Activated naive CD8-positive, alpha-beta T cell treated with anti-CD3 and anti-CD28 coated beads for 36 hours (primary cell): ENCODE measurements at regions not wholly inside any gene's neighbourhood (a gene's known extent, or its start where the extent isn't known, plus 50 kb on each side); places are given as distances from the start of the nearest gene placed in this dataset.

Source experiments
- DNase-seq: peaks from one replicate; pipeline ENCODE4 v3.0.0; 2021
- H3K27ac Mint-ChIP-seq: one replicate; pipeline ENCODE4 v1.8.0; 2022; ENCODE audit warnings: mild to moderate bottlenecking, moderate library complexity, mixed read lengths
- H3K27me3 Mint-ChIP-seq: one replicate; pipeline ENCODE4 v1.8.0; 2022; ENCODE audit warnings: mild to moderate bottlenecking, mixed read lengths
- H3K36me3 Mint-ChIP-seq: one replicate; pipeline ENCODE4 v1.8.0; 2021; ENCODE audit warnings: mild to moderate bottlenecking, mixed read lengths
- H3K4me1 Mint-ChIP-seq: one replicate; pipeline ENCODE4 v1.8.0; 2021; ENCODE audit warnings: mixed read lengths
- H3K4me3 Mint-ChIP-seq: one replicate; pipeline ENCODE4 v1.8.0; 2022; ENCODE audit warnings: mild to moderate bottlenecking, moderate library complexity, mixed read lengths
- H3K9me3 Mint-ChIP-seq: one replicate; pipeline ENCODE4 v1.8.0; 2022; ENCODE audit warnings: mixed read lengths

DNA sequence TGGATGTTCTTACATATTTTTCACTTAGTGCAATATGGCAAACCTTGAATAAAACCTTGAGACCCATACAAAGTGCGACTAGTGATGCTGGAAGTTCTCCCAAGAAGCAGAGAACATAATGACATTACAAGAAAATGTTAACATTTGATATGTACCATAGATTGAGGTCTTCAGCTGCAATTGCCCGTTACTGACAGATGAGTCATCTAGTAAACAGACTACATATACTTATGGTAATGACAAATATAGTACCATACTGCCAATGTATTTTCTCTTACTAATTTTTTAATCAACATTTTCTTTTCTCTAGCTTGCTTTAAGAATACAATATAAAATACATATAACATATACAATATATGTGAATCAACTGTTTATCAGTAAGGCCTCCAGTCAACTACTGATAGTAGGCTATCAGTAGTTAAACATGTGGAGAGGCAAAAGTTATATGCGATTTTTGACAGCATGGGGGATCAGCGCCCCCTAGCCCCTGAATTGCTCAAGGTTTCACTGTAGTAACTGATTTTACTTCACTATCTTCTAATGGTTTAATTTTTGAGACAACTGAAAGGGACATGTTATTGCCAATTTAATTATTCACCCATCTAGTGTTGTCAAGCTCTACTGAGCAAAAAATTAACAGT is 166.7 kb upstream of the ADGRB3 start:
- Mint-ChIP-seq H3K27ac (no peak overlapping the region), H3K9me3 (no peaks in the 10 kb centered on the region)
- DNase-seq, result no peak

GRCh38 chr6:68458447-68458846 is 176.6 kb upstream of the ADGRB3 start:
- H3K27ac Mint-ChIP-seq, result no peak overlapping the region
- no peaks in the 10 kb centered on the region for H3K36me3 Mint-ChIP-seq
- no peak overlapping the region for H3K4me3 Mint-ChIP-seq
- no peaks in the 10 kb centered on the region for H3K27me3 Mint-ChIP-seq
- DNase-seq, result no peak
- H3K9me3 Mint-ChIP-seq, result peaks cover 4% of the 10 kb centered on the region
- H3K4me1 Mint-ChIP-seq, result no peaks in the 10 kb centered on the region

More for the DNA sequence above, 166.7 kb upstream of the ADGRB3 start:
- Mint-ChIP-seq H3K36me3 (no peaks in the 10 kb centered on the region), H3K27me3 (no peaks in the 10 kb centered on the region), H3K4me1 (no peaks in the 10 kb centered on the region), H3K4me3 (no peak overlapping the region)

DNA sequence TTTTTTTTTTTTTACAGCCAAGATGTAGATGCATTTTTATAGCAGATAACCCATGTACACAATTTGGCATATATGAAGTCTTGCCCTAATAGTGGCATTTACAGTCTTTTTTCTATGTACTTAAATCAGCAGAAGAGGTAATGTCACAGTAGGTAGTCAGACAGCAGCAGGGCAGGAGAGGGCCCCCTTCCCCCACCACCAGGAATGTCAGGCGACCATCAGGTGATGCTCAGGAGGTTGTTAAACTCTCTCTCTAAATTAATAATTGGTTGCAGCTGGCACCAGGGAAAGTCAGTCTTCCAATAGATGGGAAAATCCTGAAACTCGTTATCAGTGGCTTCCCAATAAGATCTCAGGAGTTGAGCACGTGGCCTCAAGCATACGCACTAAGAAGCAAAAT is 188.0 kb upstream of the ADGRB3 start:
- H3K4me1 Mint-ChIP-seq, result no peaks in the 10 kb centered on the region
- no peaks in the 10 kb centered on the region for H3K36me3 Mint-ChIP-seq
- peaks cover 4% of the 10 kb centered on the region for H3K9me3 Mint-ChIP-seq
- no peak for DNase-seq
- no peaks in the 10 kb centered on the region for H3K27me3 Mint-ChIP-seq
- no peak overlapping the region for H3K27ac Mint-ChIP-seq
- H3K4me3 Mint-ChIP-seq, result no peak overlapping the region

DNA sequence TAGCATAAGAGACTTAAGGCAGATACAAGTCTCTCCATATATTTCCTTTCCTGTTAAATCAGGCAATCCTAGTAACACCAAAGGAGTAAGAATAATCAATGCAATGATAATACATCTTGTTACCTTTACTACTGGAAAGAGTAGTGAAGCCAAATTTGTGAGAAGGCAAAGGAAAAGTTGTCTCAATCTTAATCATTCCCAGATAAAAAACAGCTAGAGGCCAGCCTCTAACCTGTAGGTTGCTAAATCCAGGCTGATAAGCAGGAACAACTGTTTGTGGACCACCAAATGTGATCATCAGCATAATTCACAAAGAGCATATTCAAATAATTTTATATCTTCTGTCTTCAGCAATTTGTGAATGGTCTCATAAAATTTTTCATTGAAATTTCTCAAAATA is 189.2 kb upstream of the ADGRB3 start:
- Mint-ChIP-seq H3K4me1 (no peaks in the 10 kb centered on the region), H3K4me3 (no peak overlapping the region), H3K27me3 (no peaks in the 10 kb centered on the region), H3K36me3 (no peaks in the 10 kb centered on the region), H3K9me3 (no peaks in the 10 kb centered on the region), H3K27ac (no peak overlapping the region)
- DNase-seq, result no peak

GRCh38 chr6:68443704-68444103 is 191.4 kb upstream of the ADGRB3 start:
- no peaks in the 10 kb centered on the region for H3K9me3 Mint-ChIP-seq
- DNase-seq, result no peak
- H3K4me1 Mint-ChIP-seq, result no peaks in the 10 kb centered on the region
- H3K36me3 Mint-ChIP-seq, result no peaks in the 10 kb centered on the region
- H3K4me3 Mint-ChIP-seq, result no peak overlapping the region
- H3K27me3 Mint-ChIP-seq, result no peaks in the 10 kb centered on the region
- H3K27ac Mint-ChIP-seq, result no peak overlapping the region

GRCh38 chr6:68427630-68428029 is 207.5 kb upstream of the ADGRB3 start:
- no peak for DNase-seq
- H3K4me3 Mint-ChIP-seq, result no peak overlapping the region
- H3K36me3 Mint-ChIP-seq, result no peaks in the 10 kb centered on the region
- no peak overlapping the region for H3K27ac Mint-ChIP-seq
- H3K4me1 Mint-ChIP-seq, result no peaks in the 10 kb centered on the region
- no peaks in the 10 kb centered on the region for H3K27me3 Mint-ChIP-seq
- H3K9me3 Mint-ChIP-seq, result peaks cover 3% of the 10 kb centered on the region

GRCh38 chr6:68410021-68410420 is 225.1 kb upstream of the ADGRB3 start:
- Mint-ChIP-seq H3K27ac (no peak overlapping the region), H3K36me3 (no peaks in the 10 kb centered on the region), H3K4me3 (no peak overlapping the region), H3K9me3 (no peaks in the 10 kb centered on the region), H3K27me3 (no peaks in the 10 kb centered on the region), H3K4me1 (no peaks in the 10 kb centered on the region)
- no peak for DNase-seq

DNA sequence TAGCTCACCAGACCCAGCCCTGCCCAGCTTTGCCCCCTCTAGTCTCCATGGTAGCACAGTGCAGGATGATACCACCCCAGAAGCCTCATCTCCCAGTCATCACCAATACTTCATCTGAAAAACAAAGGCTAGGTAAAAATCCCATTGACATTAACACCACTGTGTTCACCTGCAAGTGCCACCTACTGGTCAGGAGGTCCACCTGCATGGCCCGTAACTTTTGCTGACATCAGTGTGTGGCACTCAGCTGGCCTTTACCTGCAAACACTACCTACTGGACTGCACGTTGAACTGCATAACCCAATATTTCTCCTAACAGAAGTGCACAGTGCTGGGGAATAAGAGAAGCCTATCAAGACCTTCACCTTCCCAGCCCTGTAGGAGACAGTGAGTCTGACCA is 234.7 kb upstream of the ADGRB3 start:
- Mint-ChIP-seq H3K27ac (no peak overlapping the region), H3K36me3 (no peaks in the 10 kb centered on the region), H3K9me3 (peaks cover 9% of the 10 kb centered on the region), H3K4me1 (no peaks in the 10 kb centered on the region), H3K27me3 (no peaks in the 10 kb centered on the region), H3K4me3 (no peak overlapping the region)
- no peak for DNase-seq

- Mint-ChIP-seq H3K36me3 (no peaks in the 10 kb centered on the region), H3K9me3 (peaks cover 4% of the 10 kb centered on the region), H3K4me1 (no peaks in the 10 kb centered on the region), H3K4me3 (no peak overlapping the region), H3K27me3 (no peaks in the 10 kb centered on the region), H3K27ac (no peak overlapping the region)
- DNase-seq, result no peak
Observed at GRCh38 chr6:68391953-68392352, 243.1 kb upstream of the ADGRB3 start.

GRCh38 chr6:68372991-68373390 is 262.1 kb upstream of the ADGRB3 start:
- Mint-ChIP-seq H3K27me3 (no peaks in the 10 kb centered on the region), H3K4me3 (no peak overlapping the region), H3K9me3 (peaks cover 7% of the 10 kb centered on the region), H3K4me1 (no peaks in the 10 kb centered on the region), H3K36me3 (no peaks in the 10 kb centered on the region), H3K27ac (no peak overlapping the region)
- no peak for DNase-seq

DNA sequence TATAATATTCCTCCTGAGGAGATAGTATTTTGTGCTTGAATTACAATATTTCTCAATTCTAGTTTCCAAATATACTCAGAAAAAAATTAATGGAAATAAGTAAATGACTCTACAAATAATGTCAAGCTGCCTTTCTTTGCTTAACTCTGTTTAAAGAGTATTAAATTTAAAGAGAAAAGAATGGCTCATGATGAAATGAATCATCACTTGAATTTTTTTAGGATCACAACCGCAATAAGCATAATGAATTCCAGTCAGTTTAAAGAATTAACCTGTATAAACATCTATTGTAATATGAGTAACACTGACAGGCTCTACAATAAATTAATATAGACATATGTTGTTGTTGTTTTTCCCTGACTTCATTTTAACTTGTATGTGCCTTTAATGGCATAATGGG is 266.2 kb upstream of the ADGRB3 start:
- H3K4me3 Mint-ChIP-seq, result no peak overlapping the region
- no peaks in the 10 kb centered on the region for H3K27me3 Mint-ChIP-seq
- H3K4me1 Mint-ChIP-seq, result no peaks in the 10 kb centered on the region
- no peak overlapping the region for H3K27ac Mint-ChIP-seq
- DNase-seq, result no peak
- H3K36me3 Mint-ChIP-seq, result no peaks in the 10 kb centered on the region
- peaks cover 14% of the 10 kb centered on the region for H3K9me3 Mint-ChIP-seq

DNA sequence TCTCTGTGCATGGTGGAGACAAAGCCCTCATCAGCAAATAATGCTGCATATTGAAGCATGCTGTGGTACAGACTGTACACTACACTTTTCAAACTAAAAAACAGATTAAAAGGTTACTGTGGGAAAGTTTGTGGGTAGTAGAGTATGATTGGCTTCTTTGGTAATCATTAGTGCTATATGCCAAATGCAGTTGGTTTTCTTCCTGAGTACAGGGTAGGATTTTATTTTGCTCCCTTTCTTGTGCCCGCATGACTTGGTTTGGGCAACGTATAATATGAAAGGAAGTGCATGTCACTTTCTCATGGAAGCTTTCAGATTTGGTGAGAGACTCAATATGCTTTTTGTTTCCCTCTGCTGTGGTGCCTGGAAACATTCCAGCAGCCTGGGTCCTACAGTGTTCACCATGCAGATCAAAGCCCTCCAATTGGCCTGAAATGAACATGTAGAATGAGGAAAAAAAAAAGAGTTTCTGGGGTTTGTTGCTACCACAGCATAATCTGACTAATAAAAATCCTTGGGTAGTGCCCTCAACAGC is 270.7 kb upstream of the ADGRB3 start:
- H3K36me3 Mint-ChIP-seq, result no peaks in the 10 kb centered on the region
- no peaks in the 10 kb centered on the region for H3K4me1 Mint-ChIP-seq
- H3K9me3 Mint-ChIP-seq, result peaks cover 16% of the 10 kb centered on the region
- H3K27me3 Mint-ChIP-seq, result no peaks in the 10 kb centered on the region
- H3K27ac Mint-ChIP-seq, result no peak overlapping the region
- DNase-seq, result no peak
- no peak overlapping the region for H3K4me3 Mint-ChIP-seq

GRCh38 chr6:68343901-68344300 is 291.2 kb upstream of the ADGRB3 start:
- Mint-ChIP-seq H3K4me3 (no peak overlapping the region), H3K27me3 (no peaks in the 10 kb centered on the region), H3K36me3 (no peaks in the 10 kb centered on the region), H3K27ac (no peak overlapping the region), H3K4me1 (no peaks in the 10 kb centered on the region), H3K9me3 (no peaks in the 10 kb centered on the region)
- DNase-seq, result no peak

DNA sequence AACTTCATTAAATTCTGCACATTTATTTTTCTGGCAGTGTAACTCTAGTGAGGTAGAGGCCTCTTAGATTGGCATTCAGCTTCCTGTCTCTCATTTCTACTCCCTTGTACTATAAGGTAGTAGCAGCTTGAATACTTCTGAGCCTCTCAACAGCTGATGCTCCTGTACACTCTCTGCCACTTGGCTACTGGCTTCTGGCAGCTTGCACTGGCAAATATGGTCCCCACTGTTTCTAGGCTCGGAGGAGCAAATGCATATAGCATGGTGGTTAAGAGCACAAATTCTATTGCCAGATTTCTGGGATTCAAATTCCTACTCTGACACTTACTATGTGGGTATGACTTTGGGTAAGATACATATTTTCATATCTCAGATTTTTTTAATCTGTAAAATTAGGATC is 292.8 kb upstream of the ADGRB3 start:
- Mint-ChIP-seq H3K9me3 (no peaks in the 10 kb centered on the region), H3K4me1 (no peaks in the 10 kb centered on the region), H3K36me3 (no peaks in the 10 kb centered on the region), H3K27ac (no peak overlapping the region), H3K27me3 (no peaks in the 10 kb centered on the region), H3K4me3 (no peak overlapping the region)
- no peak for DNase-seq

GRCh38 chr6:68339488-68340131 is 295.5 kb upstream of the ADGRB3 start:
- Mint-ChIP-seq H3K27ac (no peak overlapping the region), H3K9me3 (peaks cover 1% of the 10 kb centered on the region), H3K27me3 (no peaks in the 10 kb centered on the region), H3K4me3 (no peak overlapping the region), H3K4me1 (no peaks in the 10 kb centered on the region), H3K36me3 (no peaks in the 10 kb centered on the region)
- DNase-seq, result no peak

- no peak overlapping the region for H3K27ac Mint-ChIP-seq
- no peaks in the 10 kb centered on the region for H3K27me3 Mint-ChIP-seq
- DNase-seq, result no peak
Observed at GRCh38 chr6:68333442-68333841, 301.6 kb upstream of the ADGRB3 start.

More at GRCh38 chr6:68333442-68333841, 301.6 kb upstream of the ADGRB3 start:
- Mint-ChIP-seq H3K9me3 (peaks cover 1% of the 10 kb centered on the region), H3K4me1 (no peaks in the 10 kb centered on the region), H3K4me3 (no peak overlapping the region), H3K36me3 (no peaks in the 10 kb centered on the region)
